ENCODE measurements at regions not wholly inside any gene's neighbourhood (a gene's known extent, or its start where the extent isn't known, plus 50 kb on each side); places are given as distances from the start of the nearest gene placed in this dataset.
A peak's percentile ranks its signal among the peaks of the same experiment; 100 is the strongest.

GRCh38 chr3:69505770-69506407 is 120.0 kb upstream of the FRMD4B start:
- H3K4me3 ChIP-seq: no peak overlapping the region
- DNase-seq (no peak), ATAC-seq (ENCODE audit: low FRiP score in 2 of 2) (peak in 1 of 2 donors; percentile 55)
- H3K27me3 ChIP-seq: no peaks in the 10 kb centered on the region
- WGBS, 2 donors: 42 to 55% methylated on average over 7 of the region's 7 CpGs
- H3K4me1 ChIP-seq: peaks cover 0 to 3% (median under 1%) of the 10 kb centered on the region in 4 donors
- no peaks in the 10 kb centered on the region for H3K36me3 ChIP-seq
- peak overlapping the region in 3 of 4 donors; percentile 7 to 53 (median 18) for H3K27ac ChIP-seq
- TF ChIP-seq POLR2AphosphoS5 (IDR thresholded peaks at IDR 0.05) (peak in 1 of 2 donors; percentile 20), CTCF (IDR thresholded peaks at IDR 0.05) (no peak)
- H3K9me3 ChIP-seq: no peaks in the 10 kb centered on the region

- DNase-seq: no peak
- TF ChIP-seq POLR2A (IDR thresholded peaks at IDR 0.05): no peak
- no peak for TF ChIP-seq CTCF (IDR thresholded peaks at IDR 0.05)
- TF ChIP-seq POLR2AphosphoS5 (IDR thresholded peaks at IDR 0.05): no peak
- TF ChIP-seq EP300 (IDR thresholded peaks at IDR 0.05): no peak
These were observed 118.3 kb upstream of the FRMD4B start for GRCh38 chr3:69504232-69504631.

GRCh38 chr3:69500604-69501003 is 114.7 kb upstream of the FRMD4B start:
- Histone ChIP-seq H3K4me1 (peaks cover 0 to 10% (median 4%) of the 10 kb centered on the region in 4 donors), H3K27me3 (no peaks in the 10 kb centered on the region), H3K27ac (peak overlapping the region; percentile 52 to 73 (median 64)), H3K9me3 (no peaks in the 10 kb centered on the region), H3K36me3 (no peaks in the 10 kb centered on the region), H3K4me3 (no peak overlapping the region)
- DNase-seq: peak in 1 of 2 donors; percentile 52
- WGBS, 2 donors: 67 to 69% methylated on average over 5 of the region's 5 CpGs
- peak; percentile 58 to 87 for ATAC-seq (ENCODE audit: low FRiP score in 2 of 2)
- no peak for TF ChIP-seq POLR2A (IDR thresholded peaks at IDR 0.05)
- no peak for TF ChIP-seq POLR2AphosphoS5 (IDR thresholded peaks at IDR 0.05)
- TF ChIP-seq EP300 (IDR thresholded peaks at IDR 0.05): no peak
- no peak for TF ChIP-seq CTCF (IDR thresholded peaks at IDR 0.05)

More at GRCh38 chr3:69504232-69504631, 118.3 kb upstream of the FRMD4B start:
- ATAC-seq (ENCODE audit: low FRiP score in 2 of 2): no peak
- WGBS, 2 donors: 69 to 74% methylated on average over 3 of the region's 3 CpGs
- peaks cover 0 to 10% (median 4%) of the 10 kb centered on the region in 4 donors for H3K4me1 ChIP-seq
- H3K36me3 ChIP-seq: no peaks in the 10 kb centered on the region
- no peak overlapping the region for H3K4me3 ChIP-seq
- no peak overlapping the region for H3K27ac ChIP-seq
- no peaks in the 10 kb centered on the region for H3K27me3 ChIP-seq
- H3K9me3 ChIP-seq: no peaks in the 10 kb centered on the region

- no peak for TF ChIP-seq CTCF (IDR thresholded peaks at IDR 0.05)
- TF ChIP-seq POLR2AphosphoS5 (IDR thresholded peaks at IDR 0.05): peak; percentile 20 to 53
- peak in 1 of 4 donors; percentile 38 for TF ChIP-seq EP300 (IDR thresholded peaks at IDR 0.05)
- TF ChIP-seq POLR2A (IDR thresholded peaks at IDR 0.05): no peak
- H3K4me3 ChIP-seq: no peak overlapping the region
- ATAC-seq (ENCODE audit: low FRiP score in 2 of 2): peak; percentile 87 to 88
- H3K9me3 ChIP-seq: no peaks in the 10 kb centered on the region
- peaks cover 0 to 10% (median 4%) of the 10 kb centered on the region in 4 donors for H3K4me1 ChIP-seq
- H3K27ac ChIP-seq: peak overlapping the region; percentile 52 to 73 (median 64)
- no peaks in the 10 kb centered on the region for H3K27me3 ChIP-seq
- 49 to 64% methylated on average over 8 to 9 of the region's 9 CpGs for WGBS, 2 donors
- peak; percentile 11 to 49 for DNase-seq
- no peaks in the 10 kb centered on the region for H3K36me3 ChIP-seq
These were observed 114.1 kb upstream of the FRMD4B start for GRCh38 chr3:69499899-69500421.
